HepG2 (cell line): ENCODE measurements at regions not wholly inside any gene's neighbourhood (a gene's known extent, or its start where the extent isn't known, plus 50 kb on each side); places are given as distances from the start of the nearest gene placed in this dataset.
"Not testable (repeated sequence)": the region's sequence is repeated elsewhere in the genome, so short reads cannot be mapped to it uniquely, and the experiment has no call there.

Experiments used
- ATAC-seq: fragments of 200-7000 bp; cut with Tn5 transposase; 3 replicates; pipeline ENCODE4 v1.9.1; 2020; ENCODE audit warnings: mild to moderate bottlenecking, moderate library complexity
- BruUV-seq: library from RNA; stranded (reverse); fragments of 400-500 nt; replicated peaks from 2 replicates; lab custom pipeline; 2021; lab: Mats Ljungman, UMichigan
- CTCF ChIA-PET: fragments of 300-600 bp; formaldehyde crosslinking; extraction: SDS; loops from one replicate; lab custom pipeline; 2021; ENCODE audit warnings: low total read pairs, inconsistent platforms, low intra/inter-chr PET ratio; lab: Yijun Ruan, JAX
- POLR2A ChIA-PET: fragments of 350-600 bp; sonication (Branson Sonifier 250); formaldehyde crosslinking; loops from one replicate; lab custom pipeline; 2020; ENCODE audit warnings: antibody characterized with exemption, inconsistent platforms; lab: Yijun Ruan, JAX
- DNase-seq: peaks from one replicate; pipeline ENCODE4 v3.0.0-alpha.2; 2015; ENCODE audit warnings: low spot score
- FAIRE-seq: peaks from 3 replicates; lab custom pipeline; 2011; peaks lifted over from hg19 to GRCh38; lab: Jason Lieb, UNC
- H2AFZ ChIP-seq: one replicate; pipeline ENCODE4 v1.6.1; 2011; ENCODE audit warnings: low read length, inconsistent platforms
- H3K27ac ChIP-seq: fragments of 300-600 bp; 3 replicates; pipeline ENCODE4 v1.8.0; 2011; ENCODE audit warnings: mixed run types, mild to moderate bottlenecking, mixed read lengths, low read length, inconsistent platforms; ENCODE audit not compliant: insufficient read depth; ENCODE audit errors: extremely low read length
- H3K27me3 ChIP-seq, 2 experiments: fragments of 200-600 bp in 1 of 2; 2 replicates in 1 of 2; 3 replicates in 1 of 2; pipeline versions ENCODE4 v1.6.0 to v1.8.0; 2011; ENCODE audit warnings: low read length in 2 of 2, mild to moderate bottlenecking in 2 of 2, moderate library complexity in 2 of 2, inconsistent platforms in 1 of 2; ENCODE audit not compliant: insufficient read depth in 2 of 2, control insufficient read depth in 1 of 2
- H3K36me3 ChIP-seq, 2 experiments: fragments of 200-600 bp in 1 of 2; replicated peaks in 1 of 2; 2 replicates in 1 of 2; 3 replicates in 1 of 2; pipeline versions ENCODE4 v1.5.1 to v1.8.0; 2011; ENCODE audit warnings: low read length in 2 of 2, inconsistent platforms in 1 of 2; ENCODE audit not compliant: insufficient read depth in 2 of 2, control insufficient read depth in 1 of 2
- H3K4me1 ChIP-seq: 2 replicates; pipeline ENCODE4 v1.5.1; 2012; ENCODE audit warnings: low read length, inconsistent platforms; ENCODE audit not compliant: insufficient read depth
- H3K4me2 ChIP-seq: 2 replicates; pipeline ENCODE4 v1.6.0; 2011; ENCODE audit warnings: low read depth, low read length, inconsistent platforms
- H3K4me3 ChIP-seq, 3 experiments: fragments of 200-600 bp in 1 of 3; sonication (generic), shearing (Covaris generic) in 1 of 3; replicated peaks in 1 of 3; 2 replicates each; pipeline ENCODE4 v1.5.1; 2011 to 2016; ENCODE audit warnings: low read length in 3 of 3, inconsistent platforms in 2 of 3, low read depth in 2 of 3, mild to moderate bottlenecking in 2 of 3, control low read depth in 1 of 3, mixed read lengths in 1 of 3; ENCODE audit not compliant: insufficient read depth in 1 of 3
- H3K79me2 ChIP-seq: one replicate; pipeline ENCODE4 v1.6.1; 2011; ENCODE audit warnings: low read length, inconsistent platforms; ENCODE audit not compliant: insufficient read depth
- H3K9ac ChIP-seq: 2 replicates; pipeline ENCODE4 v1.6.0; 2011; ENCODE audit warnings: mild to moderate bottlenecking, low read depth, low read length, inconsistent platforms; ENCODE audit not compliant: insufficient read depth
- H3K9me3 ChIP-seq: 2 replicates; pipeline ENCODE4 v1.5.1; 2012; ENCODE audit warnings: mild to moderate bottlenecking, low read length
- H4K20me1 ChIP-seq: 2 replicates; pipeline ENCODE4 v1.6.0; 2011; ENCODE audit warnings: inconsistent platforms, mild to moderate bottlenecking, low read length, moderate library complexity; ENCODE audit not compliant: insufficient read depth
- MEF2D ChIP-seq: sonication (generic); formaldehyde crosslinking; IDR thresholded peaks from 2 replicates; pipeline ENCODE4 v1.5.1; 2020; ENCODE audit warnings: mild to moderate bottlenecking, missing genetic modification reagents
- RFX3 ChIP-seq: IDR thresholded peaks from 2 replicates; pipeline ENCODE4 v1.6.1; 2016; ENCODE audit warnings: missing biosample characterization, missing genetic modification reagents
- SRSF9 ChIP-seq: fragments of 200-400 bp; formaldehyde crosslinking; IDR thresholded peaks from 2 replicates; pipeline ENCODE4 v1.6.1; 2018; ENCODE audit warnings: borderline replicate concordance, mild to moderate bottlenecking, low read depth, low read length; ENCODE audit not compliant: insufficient read depth, poor library complexity, severe bottlenecking
- ZBTB7A ChIP-seq: sonication (generic); formaldehyde crosslinking; IDR thresholded peaks from 2 replicates; pipeline ENCODE4 v1.8.0; 2022; ENCODE audit warnings: mild to moderate bottlenecking, missing genetic modification reagents
- ZNF850 ChIP-seq: sonication (generic); formaldehyde crosslinking; conservative IDR thresholded peaks from 2 replicates; pipeline ENCODE4 v1.9.0; 2021; ENCODE audit warnings: mild to moderate bottlenecking, missing genetic modification reagents
- WGBS: methylation state at CpG from one replicate; pipeline ENCODE4 v1.1.6; 2017; ENCODE audit warnings: low lambda C conversion rate; 5-methylcytosine and 5-hydroxymethylcytosine counted together
- in situ Hi-C: cut with HindIII; loops from 2 replicates; pipeline ENCODE4 v1.10.0; 2017; ENCODE audit warnings: low pct_unique_long_range_greater_than_20kb; ENCODE audit not compliant: extremely low pct_ligation_motif_present
- intact Hi-C: fragments of 100-400 bp; cut with micrococcal nuclease; formaldehyde crosslinking; loops from one replicate; pipeline ENCODE4 v1.10.0; 2022; ENCODE audit not compliant: unreplicated experiment
- TF ChIP-seq, protein P1 (sequence below): IDR thresholded peaks from 2 replicates; pipeline ENCODE4 v1.6.1; 2016
- TF ChIP-seq, protein P2 (sequence below): sonication (generic); formaldehyde crosslinking; IDR thresholded peaks from one replicate; pipeline ENCODE4 v1.5.1; 2020; ENCODE audit warnings: mild to moderate bottlenecking, missing genetic modification reagents; ENCODE audit errors: not compliant biosample characterization

DNA sequence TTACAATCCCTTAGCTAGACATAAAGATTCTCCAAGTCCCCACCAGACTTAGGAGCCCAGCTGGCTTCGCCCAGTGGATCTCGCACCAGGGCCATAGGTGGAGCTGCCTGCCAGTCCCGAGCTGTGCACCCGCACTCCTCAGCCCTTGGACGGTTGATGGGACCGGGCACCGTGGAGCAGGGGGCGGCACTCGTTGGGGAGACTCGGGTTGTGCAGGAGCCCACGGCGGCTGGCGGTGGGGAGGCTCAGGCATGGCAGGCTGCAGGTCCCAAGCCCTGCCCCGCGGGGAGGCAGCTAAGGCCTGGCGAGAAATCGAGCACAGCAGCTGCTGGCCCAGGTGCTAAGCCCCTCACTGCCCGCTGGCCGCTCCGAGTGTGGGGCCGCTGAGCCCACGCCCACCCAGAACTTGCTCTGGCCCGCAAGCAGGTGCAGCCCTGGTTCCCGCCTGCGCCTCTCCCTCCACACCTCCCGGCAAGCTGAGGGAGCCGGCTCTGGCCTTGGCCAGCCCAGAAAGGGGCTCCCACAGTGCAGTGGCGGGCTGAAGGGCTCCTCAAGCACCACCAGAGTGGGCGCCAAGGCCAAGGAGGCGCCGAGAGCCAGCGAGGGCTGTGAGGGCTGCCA, 275.0 kb upstream of the PDE3A start:
- H3K4me3 ChIP-seq, H3K36me3 ChIP-seq, H3K27me3 ChIP-seq, H3K4me2 ChIP-seq, H3K79me2 ChIP-seq, H3K4me1 ChIP-seq, in situ Hi-C loops, CTCF ChIA-PET, H2AFZ ChIP-seq, H4K20me1 ChIP-seq, H3K27ac ChIP-seq, H3K9me3 ChIP-seq, POLR2A ChIA-PET, intact Hi-C loops, FAIRE-seq, ATAC-seq, H3K9ac ChIP-seq, DNase-seq, BruUV-seq: not testable (repeated sequence)
- WGBS = 57% methylated on average over 2 of the region's 32 CpGs

DNA sequence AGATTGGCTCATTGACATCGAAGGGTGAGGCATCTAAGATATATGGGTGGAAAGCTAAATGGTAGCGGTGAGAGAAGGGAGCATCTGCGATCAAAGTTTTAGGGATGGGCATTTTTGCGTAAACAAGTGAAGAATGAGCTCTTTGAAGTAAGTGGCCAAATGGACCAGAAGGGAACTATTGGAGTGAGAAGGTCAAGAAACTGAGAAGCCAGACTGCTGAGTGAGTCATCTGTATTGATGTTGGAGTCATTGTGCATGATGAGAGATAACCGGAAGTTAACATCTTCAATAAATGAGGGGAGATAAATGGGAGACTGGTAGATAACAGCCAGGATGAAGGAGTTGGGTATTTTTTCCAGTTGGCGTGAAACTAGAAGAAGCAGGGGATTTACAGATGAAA, 271.9 kb upstream of the PDE3A start:
- POLR2A ChIA-PET = no interaction called here
- in situ Hi-C loops = no loop called here
- no peaks in the 10 kb centered on the region for H3K36me3 ChIP-seq
- no peak for FAIRE-seq
- intact Hi-C loops = no loop called here
- no peak overlapping the region for H3K27ac ChIP-seq
- no peak for ATAC-seq
- no peaks in the 10 kb centered on the region for H3K9me3 ChIP-seq
- H4K20me1 ChIP-seq = no peaks in the 10 kb centered on the region
- no peaks in the 10 kb centered on the region for H3K79me2 ChIP-seq
- H3K4me3 ChIP-seq = no peak overlapping the region
- no peaks in the 10 kb centered on the region for H3K4me1 ChIP-seq
- WGBS = 26% methylated on average over 6 of the region's 6 CpGs
- DNase-seq = no peak
- no peaks in the 10 kb centered on the region for H3K27me3 ChIP-seq
- CTCF ChIA-PET = no interaction called here
- H3K9ac ChIP-seq = no peak overlapping the region
- H3K4me2 ChIP-seq = no peak overlapping the region
- no TSS peak for BruUV-seq
- no peak overlapping the region for H2AFZ ChIP-seq
- TF ChIP-seq ZBTB7A (CRISPR knock-in tag) (no peak), ZNF850 (CRISPR knock-in tag) (no peak), SRSF9 (no peak), RFX3 (CRISPR knock-in tag) (no peak), MEF2D (no peak)
- TF ChIP-seq, protein P1, sequence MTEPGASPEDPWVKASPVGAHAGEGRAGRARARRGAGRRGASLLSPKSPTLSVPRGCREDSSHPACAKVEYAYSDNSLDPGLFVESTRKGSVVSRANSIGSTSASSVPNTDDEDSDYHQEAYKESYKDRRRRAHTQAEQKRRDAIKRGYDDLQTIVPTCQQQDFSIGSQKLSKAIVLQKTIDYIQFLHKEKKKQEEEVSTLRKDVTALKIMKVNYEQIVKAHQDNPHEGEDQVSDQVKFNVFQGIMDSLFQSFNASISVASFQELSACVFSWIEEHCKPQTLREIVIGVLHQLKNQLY (CRISPR knock-in tag) = no peak
- TF ChIP-seq, protein P2, sequence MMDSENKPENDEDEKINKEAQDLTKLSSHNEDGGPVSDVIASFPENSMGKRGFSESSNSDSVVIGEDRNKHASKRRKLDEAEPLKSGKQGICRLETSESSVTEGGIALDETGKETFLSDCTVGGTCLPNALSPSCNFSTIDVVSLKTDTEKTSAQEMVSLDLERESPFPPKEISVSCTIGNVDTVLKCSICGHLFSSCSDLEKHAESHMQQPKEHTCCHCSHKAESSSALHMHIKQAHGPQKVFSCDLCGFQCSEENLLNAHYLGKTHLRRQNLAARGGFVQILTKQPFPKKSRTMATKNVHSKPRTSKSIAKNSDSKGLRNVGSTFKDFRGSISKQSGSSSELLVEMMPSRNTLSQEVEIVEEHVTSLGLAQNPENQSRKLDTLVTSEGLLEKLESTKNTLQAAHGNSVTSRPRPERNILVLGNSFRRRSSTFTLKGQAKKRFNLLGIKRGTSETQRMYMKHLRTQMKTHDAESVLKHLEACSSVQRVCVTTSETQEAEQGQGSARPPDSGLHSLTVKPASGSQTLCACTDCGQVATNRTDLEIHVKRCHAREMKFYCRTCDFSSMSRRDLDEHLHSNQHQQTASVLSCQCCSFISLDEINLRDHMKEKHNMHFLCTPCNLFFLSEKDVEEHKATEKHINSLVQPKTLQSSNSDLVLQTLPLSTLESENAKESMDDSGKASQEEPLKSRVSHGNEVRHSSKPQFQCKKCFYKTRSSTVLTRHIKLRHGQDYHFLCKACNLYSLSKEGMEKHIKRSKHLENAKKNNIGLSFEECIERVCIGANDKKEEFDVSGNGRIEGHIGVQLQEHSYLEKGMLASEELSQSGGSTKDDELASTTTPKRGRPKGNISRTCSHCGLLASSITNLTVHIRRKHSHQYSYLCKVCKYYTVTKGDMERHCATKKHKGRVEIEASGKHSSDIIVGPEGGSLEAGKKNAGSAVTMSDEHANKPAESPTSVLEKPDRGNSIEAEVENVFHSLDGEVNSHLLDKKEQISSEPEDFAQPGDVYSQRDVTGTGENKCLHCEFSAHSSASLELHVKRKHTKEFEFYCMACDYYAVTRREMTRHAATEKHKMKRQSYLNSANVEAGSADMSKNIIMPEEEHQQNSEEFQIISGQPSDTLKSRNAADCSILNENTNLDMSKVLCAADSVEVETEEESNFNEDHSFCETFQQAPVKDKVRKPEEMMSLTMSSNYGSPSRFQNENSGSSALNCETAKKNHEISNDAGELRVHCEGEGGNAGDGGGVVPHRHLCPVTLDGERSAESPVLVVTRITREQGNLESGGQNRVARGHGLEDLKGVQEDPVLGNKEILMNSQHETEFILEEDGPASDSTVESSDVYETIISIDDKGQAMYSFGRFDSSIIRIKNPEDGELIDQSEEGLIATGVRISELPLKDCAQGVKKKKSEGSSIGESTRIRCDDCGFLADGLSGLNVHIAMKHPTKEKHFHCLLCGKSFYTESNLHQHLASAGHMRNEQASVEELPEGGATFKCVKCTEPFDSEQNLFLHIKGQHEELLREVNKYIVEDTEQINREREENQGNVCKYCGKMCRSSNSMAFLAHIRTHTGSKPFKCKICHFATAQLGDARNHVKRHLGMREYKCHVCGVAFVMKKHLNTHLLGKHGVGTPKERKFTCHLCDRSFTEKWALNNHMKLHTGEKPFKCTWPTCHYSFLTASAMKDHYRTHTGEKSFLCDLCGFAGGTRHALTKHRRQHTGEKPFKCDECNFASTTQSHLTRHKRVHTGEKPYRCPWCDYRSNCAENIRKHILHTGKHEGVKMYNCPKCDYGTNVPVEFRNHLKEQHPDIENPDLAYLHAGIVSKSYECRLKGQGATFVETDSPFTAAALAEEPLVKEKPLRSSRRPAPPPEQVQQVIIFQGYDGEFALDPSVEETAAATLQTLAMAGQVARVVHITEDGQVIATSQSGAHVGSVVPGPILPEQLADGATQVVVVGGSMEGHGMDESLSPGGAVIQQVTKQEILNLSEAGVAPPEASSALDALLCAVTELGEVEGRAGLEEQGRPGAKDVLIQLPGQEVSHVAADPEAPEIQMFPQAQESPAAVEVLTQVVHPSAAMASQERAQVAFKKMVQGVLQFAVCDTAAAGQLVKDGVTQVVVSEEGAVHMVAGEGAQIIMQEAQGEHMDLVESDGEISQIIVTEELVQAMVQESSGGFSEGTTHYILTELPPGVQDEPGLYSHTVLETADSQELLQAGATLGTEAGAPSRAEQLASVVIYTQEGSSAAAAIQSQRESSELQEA (CRISPR knock-in tag) = no peak
